K562 (cell line): ENCODE measurements at regions not wholly inside any gene's neighbourhood (a gene's known extent, or its start where the extent isn't known, plus 50 kb on each side); places are given as distances from the start of the nearest gene placed in this dataset.

Experiments used
- AFF4 ChIP-seq: sonication (generic); formaldehyde crosslinking; IDR thresholded peaks from 2 replicates; pipeline ENCODE4 v1.8.0; 2023; ENCODE audit warnings: mild to moderate bottlenecking, missing genetic modification reagents
- CHD2 ChIP-seq: IDR thresholded peaks from 2 replicates; pipeline ENCODE4 v1.6.1; 2011; ENCODE audit warnings: low read depth, low read length
- FOXA1 ChIP-seq: fragments of 450-650 bp; IDR thresholded peaks from 2 replicates; pipeline ENCODE4 v1.6.1; 2016; ENCODE audit warnings: mild to moderate bottlenecking, borderline replicate concordance
- ID3 ChIP-seq, 2 experiments: fragments of 250-450 bp in 1 of 2; fragments of 450-650 bp in 1 of 2; sonication (Bioruptor Pico) in 1 of 2; IDR thresholded peaks; 2 replicates each; pipeline versions ENCODE4 v1.6.1 to v1.8.0; 2016 to 2021; ENCODE audit warnings: mild to moderate bottlenecking in 2 of 2, moderate library complexity in 2 of 2, missing compliant biosample characterization in 1 of 2, missing genetic modification characterization in 1 of 2
- KDM1A ChIP-seq, 2 experiments: fragments of 450-650 bp; IDR thresholded peaks; 2 replicates each; pipeline ENCODE4 v1.6.1; 2016; ENCODE audit warnings: mild to moderate bottlenecking in 2 of 2
- KLF16 ChIP-seq: IDR thresholded peaks from 2 replicates; pipeline ENCODE4 v1.6.1; 2016; ENCODE audit warnings: antibody characterized with exemption
- KLF6 ChIP-seq: fragments of 250-450 bp; sonication (Bioruptor Pico); IDR thresholded peaks from 2 replicates; pipeline ENCODE4 v1.4.0; 2020; ENCODE audit warnings: mild to moderate bottlenecking, moderate library complexity, borderline replicate concordance
- MBD2 ChIP-seq: sonication (generic); IDR thresholded peaks from 2 replicates; pipeline ENCODE4 v1.6.1; 2016; ENCODE audit warnings: low read depth, borderline replicate concordance
- MYNN ChIP-seq, 2 experiments: sonication (generic); formaldehyde crosslinking in 1 of 2; IDR thresholded peaks; 2 replicates each; pipeline versions ENCODE4 v1.5.0 to v1.6.1; 2016 to 2020; ENCODE audit warnings: antibody characterized with exemption in 1 of 2, missing genetic modification reagents in 1 of 2
- NONO ChIP-seq, 2 experiments: fragments of 200-400 bp in 1 of 2; fragments of 450-650 bp in 1 of 2; formaldehyde crosslinking in 1 of 2; IDR thresholded peaks; 2 replicates each; pipeline ENCODE4 v1.6.1; 2017; ENCODE audit warnings: low read depth in 2 of 2, mild to moderate bottlenecking in 2 of 2, moderate library complexity in 2 of 2, low read length in 1 of 2
- SETDB1 ChIP-seq: IDR thresholded peaks from one replicate; pipeline ENCODE4 v1.6.1; 2012; ENCODE audit warnings: low read length, control low read depth, inconsistent platforms
- SMARCC2 ChIP-seq: fragments of 450-650 bp; IDR thresholded peaks from 2 replicates; pipeline ENCODE4 v1.6.1; 2017; ENCODE audit warnings: antibody characterized with exemption, moderate library complexity, mild to moderate bottlenecking, low read depth
- ZC3H8 ChIP-seq: fragments of 450-650 bp; IDR thresholded peaks from 2 replicates; pipeline ENCODE4 v1.6.1; 2017
- ZNF134 ChIP-seq: fragments of 250-450 bp; sonication (Bioruptor Pico); conservative IDR thresholded peaks from 2 replicates; pipeline ENCODE4 v1.4.0; 2020
- ZNF347 ChIP-seq: fragments of 450-650 bp; formaldehyde crosslinking; IDR thresholded peaks from 2 replicates; pipeline ENCODE4 v1.4.0; 2020; ENCODE audit warnings: low read depth, mild to moderate bottlenecking, moderate library complexity
- ZNF511 ChIP-seq: sonication (generic); formaldehyde crosslinking; IDR thresholded peaks from 2 replicates; pipeline ENCODE4 v1.8.0; 2022; ENCODE audit warnings: mild to moderate bottlenecking, missing genetic modification reagents
- ZNF609 ChIP-seq: sonication (generic); formaldehyde crosslinking; IDR thresholded peaks from 2 replicates; pipeline ENCODE4 v1.8.1; 2023; ENCODE audit warnings: missing genetic modification reagents, mild to moderate bottlenecking, borderline replicate concordance
- ZNF766 ChIP-seq: fragments of 200-800 bp; sonication (Bioruptor generic); conservative IDR thresholded peaks from 2 replicates; pipeline ENCODE4 v1.6.1; 2016; ENCODE audit warnings: missing genetic modification characterization, missing compliant biosample characterization
- ZZZ3 ChIP-seq: fragments of 450-650 bp; IDR thresholded peaks from 2 replicates; pipeline ENCODE4 v1.6.1; 2016; ENCODE audit warnings: antibody characterized with exemption, mild to moderate bottlenecking, moderate library complexity

- TF ChIP-seq AFF4 (CRISPR knock-in tag) (no peak), SETDB1 (no peak), KDM1A (IDR thresholded peaks at IDR 0.05) (peak; percentile 83 to 85), NONO (IDR thresholded peaks at IDR 0.05; ENCODE audit: low read depth in 2 of 2, low read length in 1 of 2) (no peak; a peak in 1 of 4 replicates), MBD2 (peak; percentile 62), KLF16 (peak; percentile 87), ZC3H8 (no peak), ZNF511 (no peak), FOXA1 (no peak), KLF6 (CRISPR knock-in tag) (no peak), ZNF347 (no peak), ZNF609 (CRISPR knock-in tag) (no peak), ZNF766 (peak; percentile 60), ZZZ3 (no peak), CHD2 (no peak), MYNN (IDR thresholded peaks at IDR 0.05) (no peak), MYNN (CRISPR knock-in tag; IDR thresholded peaks at IDR 0.05) (no peak), SMARCC2 (peak; percentile 88), ID3 (CRISPR knock-in tag; IDR thresholded peaks at IDR 0.05) (no peak), ID3 (tag; IDR thresholded peaks at IDR 0.05) (no peak), ZNF134 (no peak)
These were observed 68.2 kb upstream of the EED start (continued) for GRCh38 chr11:86176165-86176884.
